CD4-positive, CD25-positive, alpha-beta regulatory T cell (primary cell): ENCODE measurements at regions not wholly inside any gene's neighbourhood (a gene's known extent, or its start where the extent isn't known, plus 50 kb on each side); places are given as distances from the start of the nearest gene placed in this dataset.

Experiments
- ATAC-seq, 2 donors: fragments of 150-1000 bp; cut with Tn5 transposase; one replicate each; pipeline ENCODE4 v1.10.0; 2021; ENCODE audit warnings: low read depth in 2 of 2, moderate number of reproducible peaks in 2 of 2, moderate library complexity in 1 of 2
- DNase-seq, 3 donors: peaks; one replicate each; pipeline versions ENCODE4 v3.0.0 to v3.0.0-alpha.2; 2012 to 2022; ENCODE audit warnings: mixed read lengths in 1 of 3
- H3K27ac ChIP-seq: one replicate; pipeline ENCODE4 v1.7.0; 2013; ENCODE audit warnings: mild to moderate bottlenecking, low read length; ENCODE audit not compliant: insufficient read depth, poor library complexity, severe bottlenecking
- H3K27me3 ChIP-seq: one replicate; pipeline ENCODE4 v1.7.0; 2013; ENCODE audit warnings: low read length; ENCODE audit not compliant: control insufficient read depth, insufficient read depth
- H3K36me3 ChIP-seq: one replicate; pipeline ENCODE4 v1.7.0; 2013; ENCODE audit warnings: mild to moderate bottlenecking, low read length, moderate library complexity; ENCODE audit not compliant: control insufficient read depth, insufficient read depth
- H3K4me1 ChIP-seq: 2 replicates; pipeline ENCODE4 v1.7.0; 2013; ENCODE audit warnings: mild to moderate bottlenecking, low read length; ENCODE audit not compliant: insufficient read depth, control insufficient read depth, poor library complexity, severe bottlenecking
- H3K4me3 ChIP-seq: one replicate; pipeline ENCODE4 v1.7.0; 2013; ENCODE audit warnings: low read depth, mild to moderate bottlenecking, low read length, moderate library complexity
- H3K9me3 ChIP-seq, 2 experiments: 1 replicate in 1 of 2; 2 replicates in 1 of 2; pipeline ENCODE4 v1.7.0; 2013; ENCODE audit warnings: low read length in 2 of 2, mild to moderate bottlenecking in 1 of 2, moderate library complexity in 1 of 2; ENCODE audit not compliant: control insufficient read depth in 2 of 2
- H3K27ac Mint-ChIP-seq, 3 donors: one replicate each; pipeline ENCODE4 v1.8.0; 2020 to 2022; ENCODE audit warnings: mild to moderate bottlenecking in 3 of 3, mixed read lengths in 3 of 3, moderate library complexity in 2 of 3
- H3K27me3 Mint-ChIP-seq: one replicate; pipeline ENCODE4 v1.8.0; 2022; ENCODE audit warnings: mild to moderate bottlenecking, mixed read lengths
- H3K36me3 Mint-ChIP-seq: one replicate; pipeline ENCODE4 v1.8.0; 2020; ENCODE audit warnings: mixed read lengths
- H3K4me1 Mint-ChIP-seq, 4 donors: one replicate each; pipeline ENCODE4 v1.8.0; 2020 to 2022; ENCODE audit warnings: mixed read lengths in 4 of 4, mild to moderate bottlenecking in 1 of 4
- H3K4me3 Mint-ChIP-seq, 4 donors: one replicate each; pipeline ENCODE4 v1.8.0; 2020 to 2022; ENCODE audit warnings: mild to moderate bottlenecking in 4 of 4, mixed read lengths in 4 of 4, moderate library complexity in 3 of 4
- H3K9me3 Mint-ChIP-seq, 7 donors: one replicate each; pipeline ENCODE4 v1.8.0; 2020 to 2022; ENCODE audit warnings: mixed read lengths in 7 of 7, mild to moderate bottlenecking in 3 of 7, moderate library complexity in 2 of 7

- ATAC-seq: no peak
- Histone ChIP-seq H3K4me3 (no peak overlapping the region), H3K36me3 (no peaks in the 10 kb centered on the region), H3K27me3 (no peaks in the 10 kb centered on the region), H3K9me3 (peaks cover 5 to 7% of the 10 kb centered on the region in 2 experiments), H3K27ac (no peak overlapping the region), H3K4me1 (no peaks in the 10 kb centered on the region)
- DNase-seq: no peak
- Mint-ChIP-seq H3K36me3 (no peaks in the 10 kb centered on the region), H3K4me1 (no peaks in the 10 kb centered on the region), H3K27ac (no peak overlapping the region), H3K4me3 (no peak overlapping the region), H3K9me3 (peaks cover 0 to 10% (median 7%) of the 10 kb centered on the region in 7 donors), H3K27me3 (peaks cover 5% of the 10 kb centered on the region)
Measured at GRCh38 chr14:45308745-45309397, 55.9 kb upstream of the MIS18BP1 start.
